HepG2 (cell line): ENCODE measurements at regions not wholly inside any gene's neighbourhood (a gene's known extent, or its start where the extent isn't known, plus 50 kb on each side); places are given as distances from the start of the nearest gene placed in this dataset.

Experiments
- ATAC-seq: fragments of 200-7000 bp; cut with Tn5 transposase; 3 replicates; pipeline ENCODE4 v1.9.1; 2020; ENCODE audit warnings: mild to moderate bottlenecking, moderate library complexity
- BruUV-seq: library from RNA; stranded (reverse); fragments of 400-500 nt; replicated peaks from 2 replicates; lab custom pipeline; 2021; lab: Mats Ljungman, UMichigan
- CTCF ChIA-PET: fragments of 300-600 bp; formaldehyde crosslinking; extraction: SDS; loops from one replicate; lab custom pipeline; 2021; ENCODE audit warnings: low total read pairs, inconsistent platforms, low intra/inter-chr PET ratio; lab: Yijun Ruan, JAX
- POLR2A ChIA-PET: fragments of 350-600 bp; sonication (Branson Sonifier 250); formaldehyde crosslinking; loops from one replicate; lab custom pipeline; 2020; ENCODE audit warnings: antibody characterized with exemption, inconsistent platforms; lab: Yijun Ruan, JAX
- DNase-seq: peaks from one replicate; pipeline ENCODE4 v3.0.0-alpha.2; 2015; ENCODE audit warnings: low spot score
- FAIRE-seq: peaks from 3 replicates; lab custom pipeline; 2011; peaks lifted over from hg19 to GRCh38; lab: Jason Lieb, UNC
- H2AFZ ChIP-seq: one replicate; pipeline ENCODE4 v1.6.1; 2011; ENCODE audit warnings: low read length, inconsistent platforms
- H3K27ac ChIP-seq: fragments of 300-600 bp; 3 replicates; pipeline ENCODE4 v1.8.0; 2011; ENCODE audit warnings: mixed run types, mild to moderate bottlenecking, mixed read lengths, low read length, inconsistent platforms; ENCODE audit not compliant: insufficient read depth; ENCODE audit errors: extremely low read length
- H3K27me3 ChIP-seq, 2 experiments: fragments of 200-600 bp in 1 of 2; 2 replicates in 1 of 2; 3 replicates in 1 of 2; pipeline versions ENCODE4 v1.6.0 to v1.8.0; 2011; ENCODE audit warnings: low read length in 2 of 2, mild to moderate bottlenecking in 2 of 2, moderate library complexity in 2 of 2, inconsistent platforms in 1 of 2; ENCODE audit not compliant: insufficient read depth in 2 of 2, control insufficient read depth in 1 of 2
- H3K36me3 ChIP-seq, 2 experiments: fragments of 200-600 bp in 1 of 2; replicated peaks in 1 of 2; 2 replicates in 1 of 2; 3 replicates in 1 of 2; pipeline versions ENCODE4 v1.5.1 to v1.8.0; 2011; ENCODE audit warnings: low read length in 2 of 2, inconsistent platforms in 1 of 2; ENCODE audit not compliant: insufficient read depth in 2 of 2, control insufficient read depth in 1 of 2
- H3K4me1 ChIP-seq: 2 replicates; pipeline ENCODE4 v1.5.1; 2012; ENCODE audit warnings: low read length, inconsistent platforms; ENCODE audit not compliant: insufficient read depth
- H3K4me2 ChIP-seq: 2 replicates; pipeline ENCODE4 v1.6.0; 2011; ENCODE audit warnings: low read depth, low read length, inconsistent platforms
- H3K4me3 ChIP-seq, 3 experiments: fragments of 200-600 bp in 1 of 3; sonication (generic), shearing (Covaris generic) in 1 of 3; replicated peaks in 1 of 3; 2 replicates each; pipeline ENCODE4 v1.5.1; 2011 to 2016; ENCODE audit warnings: low read length in 3 of 3, inconsistent platforms in 2 of 3, low read depth in 2 of 3, mild to moderate bottlenecking in 2 of 3, control low read depth in 1 of 3, mixed read lengths in 1 of 3; ENCODE audit not compliant: insufficient read depth in 1 of 3
- H3K79me2 ChIP-seq: one replicate; pipeline ENCODE4 v1.6.1; 2011; ENCODE audit warnings: low read length, inconsistent platforms; ENCODE audit not compliant: insufficient read depth
- H3K9ac ChIP-seq: 2 replicates; pipeline ENCODE4 v1.6.0; 2011; ENCODE audit warnings: mild to moderate bottlenecking, low read depth, low read length, inconsistent platforms; ENCODE audit not compliant: insufficient read depth
- H3K9me3 ChIP-seq: 2 replicates; pipeline ENCODE4 v1.5.1; 2012; ENCODE audit warnings: mild to moderate bottlenecking, low read length
- H4K20me1 ChIP-seq: 2 replicates; pipeline ENCODE4 v1.6.0; 2011; ENCODE audit warnings: inconsistent platforms, mild to moderate bottlenecking, low read length, moderate library complexity; ENCODE audit not compliant: insufficient read depth
- ARID5B ChIP-seq: IDR thresholded peaks from 2 replicates; pipeline ENCODE4 v1.4.0; 2020; ENCODE audit warnings: mild to moderate bottlenecking, missing genetic modification reagents
- FOSL2 ChIP-seq: sonication (generic); formaldehyde crosslinking; IDR thresholded peaks from 2 replicates; pipeline ENCODE4 v1.4.0; 2020; ENCODE audit warnings: missing genetic modification reagents
- GABPB1 ChIP-seq: IDR thresholded peaks from 2 replicates; pipeline ENCODE4 v1.6.1; 2016; ENCODE audit warnings: mild to moderate bottlenecking, missing genetic modification reagents, moderate library complexity, missing compliant biosample characterization
- HCFC1 ChIP-seq: fragments of 150-350 bp; IDR thresholded peaks from 2 replicates; pipeline ENCODE4 v1.6.1; 2014; ENCODE audit warnings: low read depth, low read length
- HMGA1 ChIP-seq: sonication (generic); formaldehyde crosslinking; conservative IDR thresholded peaks from 2 replicates; pipeline ENCODE4 v1.4.0; 2020; ENCODE audit warnings: missing genetic modification reagents
- IRF2 ChIP-seq: IDR thresholded peaks from 2 replicates; pipeline ENCODE4 v1.6.1; 2018; ENCODE audit warnings: missing genetic modification reagents, missing compliant biosample characterization
- RBFOX2 ChIP-seq: fragments of 200-400 bp; formaldehyde crosslinking; IDR thresholded peaks from 2 replicates; pipeline ENCODE4 v1.6.1; 2017; ENCODE audit warnings: low read depth, mild to moderate bottlenecking, low read length
- WGBS: methylation state at CpG from one replicate; pipeline ENCODE4 v1.1.6; 2017; ENCODE audit warnings: low lambda C conversion rate; 5-methylcytosine and 5-hydroxymethylcytosine counted together
- in situ Hi-C: cut with HindIII; loops from 2 replicates; pipeline ENCODE4 v1.10.0; 2017; ENCODE audit warnings: low pct_unique_long_range_greater_than_20kb; ENCODE audit not compliant: extremely low pct_ligation_motif_present
- intact Hi-C: fragments of 100-400 bp; cut with micrococcal nuclease; formaldehyde crosslinking; loops from one replicate; pipeline ENCODE4 v1.10.0; 2022; ENCODE audit not compliant: unreplicated experiment

DNA sequence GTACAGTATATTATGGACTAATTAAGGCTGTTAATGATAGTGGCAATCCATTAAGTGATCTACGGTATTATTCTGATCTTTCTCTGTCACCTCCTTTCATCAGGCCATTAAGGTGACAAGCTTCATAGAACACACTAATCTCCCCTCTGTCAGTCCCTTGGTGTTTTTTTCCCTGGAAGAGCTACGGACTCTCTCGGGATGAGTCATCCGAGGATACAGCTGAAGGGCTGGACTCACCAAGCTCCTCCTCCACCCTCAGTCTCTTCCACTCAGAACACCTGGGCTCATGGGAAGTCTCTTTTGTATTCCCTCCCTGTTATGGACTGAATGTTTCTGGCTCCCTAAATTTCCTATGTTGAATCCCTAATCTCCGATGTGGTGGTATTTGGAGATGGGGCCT is 69.8 kb upstream of the PLXNA4 start:
- CTCF ChIA-PET, result no interaction called here

GRCh38 chr7:132643302-132643701 is 67.0 kb upstream of the PLXNA4 start:
- Histone ChIP-seq H3K9ac (no peak overlapping the region), H3K9me3 (no peaks in the 10 kb centered on the region), H2AFZ (no peak overlapping the region), H3K4me1 (no peaks in the 10 kb centered on the region), H3K27me3 (peaks cover 0 to 12% of the 10 kb centered on the region in 2 experiments; a peak in 2 of 5 replicates), H3K36me3 (no peaks in the 10 kb centered on the region), H4K20me1 (no peaks in the 10 kb centered on the region), H3K27ac (no peak overlapping the region), H3K79me2 (no peaks in the 10 kb centered on the region), H3K4me3 (no peak overlapping the region), H3K4me2 (no peak overlapping the region)
- ChIA-PET CTCF (no interaction called here), POLR2A (no interaction called here)
- no peak for FAIRE-seq
- DNase-seq, result no peak
- intact Hi-C loops (no loop called here), in situ Hi-C loops (no loop called here)
- no TSS peak for BruUV-seq
- no peak for TF ChIP-seq GABPB1 (CRISPR knock-in tag)
- TF ChIP-seq IRF2 (CRISPR knock-in tag), result no peak
- TF ChIP-seq HMGA1, result no peak
- no peak for TF ChIP-seq HCFC1
- TF ChIP-seq ARID5B (CRISPR knock-in tag), result no peak
- 5% methylated on average over 4 of the region's 5 CpGs for WGBS
- ATAC-seq, result no peak

More for the DNA sequence above, 69.8 kb upstream of the PLXNA4 start:
- Histone ChIP-seq H2AFZ (no peak overlapping the region), H3K36me3 (no peaks in the 10 kb centered on the region), H3K4me2 (no peak overlapping the region), H3K79me2 (no peaks in the 10 kb centered on the region), H3K9ac (no peak overlapping the region), H3K27me3 (peaks cover 0 to 12% of the 10 kb centered on the region in 2 experiments; a peak in 2 of 5 replicates), H4K20me1 (no peaks in the 10 kb centered on the region), H3K4me1 (no peaks in the 10 kb centered on the region), H3K9me3 (no peaks in the 10 kb centered on the region), H3K4me3 (no peak overlapping the region), H3K27ac (no peak overlapping the region)
- no peak for FAIRE-seq
- intact Hi-C loops (no loop called here), in situ Hi-C loops (no loop called here)
- BruUV-seq, result no TSS peak
- TF ChIP-seq RBFOX2 (no peak), FOSL2 (CRISPR knock-in tag) (peak; percentile 49), IRF2 (CRISPR knock-in tag) (no peak)
- WGBS, result 8% methylated on average over 5 of the region's 5 CpGs
- ATAC-seq, result no peak
- POLR2A ChIA-PET, result no interaction called here
- DNase-seq, result no peak
